ENCODE measurements at regions not wholly inside any gene's neighbourhood (a gene's known extent, or its start where the extent isn't known, plus 50 kb on each side); places are given as distances from the start of the nearest gene placed in this dataset.

GRCh38 chr17:71735893-71736292, 384.9 kb upstream of the SOX9 start:
- no peak for TF ChIP-seq POLR2A (IDR thresholded peaks at IDR 0.05)
- TF ChIP-seq CTCF (IDR thresholded peaks at IDR 0.05), result no peak
- ATAC-seq, result no peak
- Histone ChIP-seq H3K27ac (no peak overlapping the region), H3K27me3 (no peaks in the 10 kb centered on the region), H3K9me3 (no peaks in the 10 kb centered on the region), H3K36me3 (no peaks in the 10 kb centered on the region), H3K4me1 (no peaks in the 10 kb centered on the region), H3K4me3 (no peak overlapping the region)
- intact Hi-C loops (cut with DNase I), result no loop called here
- WGBS (ENCODE audit: insufficient coverage, low coverage, low lambda C conversion rate, missing lambda C conversion rate), result 69% methylated on average over 4 of the region's 4 CpGs
- no peak for DNase-seq

GRCh38 chr17:71740866-71741265, 380.0 kb upstream of the SOX9 start:
- no peaks in the 10 kb centered on the region for H3K36me3 ChIP-seq
- H3K27me3 ChIP-seq, result no peaks in the 10 kb centered on the region
- TF ChIP-seq POLR2A (IDR thresholded peaks at IDR 0.05), result no peak
- TF ChIP-seq CTCF (IDR thresholded peaks at IDR 0.05), result no peak
- H3K4me3 ChIP-seq, result no peak overlapping the region
- ATAC-seq, result no peak
- no peaks in the 10 kb centered on the region for H3K4me1 ChIP-seq
- intact Hi-C loops (cut with DNase I), result no loop called here
- DNase-seq, result no peak
- WGBS (ENCODE audit: insufficient coverage, low coverage, low lambda C conversion rate, missing lambda C conversion rate), result 69% methylated on average over 2 of the region's 3 CpGs
- no peaks in the 10 kb centered on the region for H3K9me3 ChIP-seq
- no peak overlapping the region for H3K27ac ChIP-seq

- no peaks in the 10 kb centered on the region for H3K4me1 ChIP-seq
- TF ChIP-seq POLR2A (IDR thresholded peaks at IDR 0.05), result no peak
- TF ChIP-seq CTCF (IDR thresholded peaks at IDR 0.05), result no peak
- H3K27me3 ChIP-seq, result no peaks in the 10 kb centered on the region
- DNase-seq, result no peak
- no peaks in the 10 kb centered on the region for H3K36me3 ChIP-seq
- no peak overlapping the region for H3K4me3 ChIP-seq
- ATAC-seq, result no peak
- no peaks in the 10 kb centered on the region for H3K9me3 ChIP-seq
- no peak overlapping the region for H3K27ac ChIP-seq
- intact Hi-C loops (cut with DNase I), result no loop called here
These were observed 379.0 kb upstream of the SOX9 start for GRCh38 chr17:71741836-71742235.

GRCh38 chr17:71748872-71749271, 371.9 kb upstream of the SOX9 start:
- Histone ChIP-seq H3K4me3 (no peak overlapping the region), H3K9me3 (no peaks in the 10 kb centered on the region), H3K27me3 (no peaks in the 10 kb centered on the region), H3K27ac (no peak overlapping the region), H3K4me1 (no peaks in the 10 kb centered on the region), H3K36me3 (no peaks in the 10 kb centered on the region)
- TF ChIP-seq POLR2A (IDR thresholded peaks at IDR 0.05) (no peak), CTCF (IDR thresholded peaks at IDR 0.05) (no peak)
- intact Hi-C loops (cut with DNase I), result no loop called here
- DNase-seq, result no peak
- no peak for ATAC-seq

GRCh38 chr17:71753070-71753469, 367.8 kb upstream of the SOX9 start:
- no peak for TF ChIP-seq POLR2A (IDR thresholded peaks at IDR 0.05)
- TF ChIP-seq CTCF (IDR thresholded peaks at IDR 0.05), result no peak
- no peaks in the 10 kb centered on the region for H3K4me1 ChIP-seq
- H3K27ac ChIP-seq, result no peak overlapping the region
- intact Hi-C loops (cut with DNase I), result no loop called here
- 70% methylated on average over 3 of the region's 3 CpGs for WGBS (ENCODE audit: insufficient coverage, low coverage, low lambda C conversion rate, missing lambda C conversion rate)
- ATAC-seq, result no peak
- H3K4me3 ChIP-seq, result no peak overlapping the region
- no peaks in the 10 kb centered on the region for H3K27me3 ChIP-seq
- DNase-seq, result no peak
- no peaks in the 10 kb centered on the region for H3K36me3 ChIP-seq
- no peaks in the 10 kb centered on the region for H3K9me3 ChIP-seq
